GM11168 (cell line): ENCODE measurements at regions not wholly inside any gene's neighbourhood (a gene's known extent, or its start where the extent isn't known, plus 50 kb on each side); places are given as distances from the start of the nearest gene placed in this dataset.

Source experiments
- in situ Hi-C: fragments of 300-500 bp; cut with MboI; formaldehyde crosslinking; loops from one replicate; pipeline ENCODE4 v1.12.0; 2022; ENCODE audit warnings: low sequenced_read_pairs; ENCODE audit not compliant: unreplicated experiment

- in situ Hi-C loops: no loop called here
Measured at GRCh38 chr6:111984516-111985201, 69.2 kb upstream of the CCN6 start.

- in situ Hi-C loops: no loop called here
Measured at GRCh38 chr6:111985202-111985731, 68.6 kb upstream of the CCN6 start.

- in situ Hi-C loops: no loop called here
Measured at GRCh38 chr6:111986651-111987050, 67.3 kb upstream of the CCN6 start.

GRCh38 chr6:111987295-111987694, 66.6 kb upstream of the CCN6 start:
- in situ Hi-C loops: no loop called here

- in situ Hi-C loops: no loop called here
Measured at GRCh38 chr6:111988926-111989325, 65.0 kb upstream of the CCN6 start.

GRCh38 chr6:111989743-111990142, 64.2 kb upstream of the CCN6 start:
- in situ Hi-C loops: no loop called here

GRCh38 chr6:111990214-111990613, 63.7 kb upstream of the CCN6 start:
- in situ Hi-C loops: no loop called here

- in situ Hi-C loops: no loop called here
Measured at GRCh38 chr6:111992851-111993250, 61.1 kb upstream of the CCN6 start.

- in situ Hi-C loops: no loop called here
Measured at GRCh38 chr6:111993342-111993741, 60.6 kb upstream of the CCN6 start.

- in situ Hi-C loops: no loop called here
Measured at GRCh38 chr6:111994791-111995190, 59.1 kb upstream of the CCN6 start.

- in situ Hi-C loops: no loop called here
Measured at GRCh38 chr6:111995404-111995803, 58.5 kb upstream of the CCN6 start.

GRCh38 chr6:111996144-111996865, 57.6 kb upstream of the CCN6 start:
- in situ Hi-C loops: no loop called here

- in situ Hi-C loops: no loop called here
Measured at GRCh38 chr6:111997078-111997852, 56.6 kb upstream of the CCN6 start.

GRCh38 chr6:111997853-111998208, 56.1 kb upstream of the CCN6 start:
- in situ Hi-C loops: no loop called here

- in situ Hi-C loops: loop anchor here (5.0 kb wide), 1 partner anchor 300 kb away; no protein-coding TSS in a partner anchor
Measured at GRCh38 chr6:112002307-112002706, 51.6 kb upstream of the CCN6 start.
